GM12865 (cell line): ENCODE measurements at regions not wholly inside any gene's neighbourhood (a gene's known extent, or its start where the extent isn't known, plus 50 kb on each side); places are given as distances from the start of the nearest gene placed in this dataset.

Experiments used
- DNase-seq: peaks from one replicate; pipeline ENCODE4 v3.0.0; 2010; ENCODE audit warnings: low read depth
- H3K4me3 ChIP-seq: 2 replicates; pipeline ENCODE4 v1.5.1; 2011; ENCODE audit warnings: mild to moderate bottlenecking, low read depth, low read length, control low read depth
- TF ChIP-seq, protein P1 (sequence below): IDR thresholded peaks from 2 replicates; pipeline ENCODE4 v1.5.1; 2011; ENCODE audit warnings: low read length, control low read depth, low read depth, inconsistent platforms; ENCODE audit not compliant: insufficient read depth; ENCODE audit errors: missing control alignments

DNA sequence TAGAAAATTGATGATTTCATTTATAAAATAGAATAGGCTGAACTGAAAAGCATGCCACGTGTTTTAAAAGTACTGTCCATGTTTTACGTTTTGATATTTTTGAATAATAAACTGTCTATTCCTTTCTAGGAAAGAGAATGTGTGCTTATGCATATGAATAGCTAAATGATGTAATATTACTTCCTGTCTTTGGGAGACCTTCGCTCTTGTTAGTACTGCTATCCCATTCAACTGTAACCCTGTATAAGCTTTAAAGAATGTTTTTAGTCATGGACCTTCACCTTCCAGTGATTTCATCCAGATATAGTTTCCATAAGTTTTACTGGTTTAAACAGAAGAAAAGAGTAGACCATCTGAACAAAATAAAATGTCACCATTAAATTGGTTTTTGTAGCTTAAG, 274.4 kb upstream of the SEMA3A start:
- H3K4me3 ChIP-seq = no peak overlapping the region
- no peak for DNase-seq

DNA sequence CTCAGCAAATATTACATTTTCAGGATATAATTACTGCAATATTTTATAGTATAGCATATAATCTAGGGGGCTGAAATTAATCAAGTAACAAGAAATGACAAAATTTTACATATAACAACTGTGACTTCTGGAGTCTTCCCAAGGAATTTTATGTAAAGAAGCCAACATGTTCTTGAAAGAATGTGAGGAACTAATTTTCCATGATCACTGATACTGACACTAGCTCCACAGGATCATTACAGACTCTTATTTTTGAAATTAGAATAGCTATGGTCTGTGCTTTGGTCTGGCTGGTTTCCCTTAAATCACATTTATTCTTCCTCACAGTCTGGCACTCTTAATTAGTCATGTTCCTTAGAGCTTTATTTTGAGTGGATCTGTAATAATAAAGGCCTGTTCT, 267.7 kb upstream of the SEMA3A start:
- H3K4me3 ChIP-seq = no peak overlapping the region
- TF ChIP-seq, protein P1, sequence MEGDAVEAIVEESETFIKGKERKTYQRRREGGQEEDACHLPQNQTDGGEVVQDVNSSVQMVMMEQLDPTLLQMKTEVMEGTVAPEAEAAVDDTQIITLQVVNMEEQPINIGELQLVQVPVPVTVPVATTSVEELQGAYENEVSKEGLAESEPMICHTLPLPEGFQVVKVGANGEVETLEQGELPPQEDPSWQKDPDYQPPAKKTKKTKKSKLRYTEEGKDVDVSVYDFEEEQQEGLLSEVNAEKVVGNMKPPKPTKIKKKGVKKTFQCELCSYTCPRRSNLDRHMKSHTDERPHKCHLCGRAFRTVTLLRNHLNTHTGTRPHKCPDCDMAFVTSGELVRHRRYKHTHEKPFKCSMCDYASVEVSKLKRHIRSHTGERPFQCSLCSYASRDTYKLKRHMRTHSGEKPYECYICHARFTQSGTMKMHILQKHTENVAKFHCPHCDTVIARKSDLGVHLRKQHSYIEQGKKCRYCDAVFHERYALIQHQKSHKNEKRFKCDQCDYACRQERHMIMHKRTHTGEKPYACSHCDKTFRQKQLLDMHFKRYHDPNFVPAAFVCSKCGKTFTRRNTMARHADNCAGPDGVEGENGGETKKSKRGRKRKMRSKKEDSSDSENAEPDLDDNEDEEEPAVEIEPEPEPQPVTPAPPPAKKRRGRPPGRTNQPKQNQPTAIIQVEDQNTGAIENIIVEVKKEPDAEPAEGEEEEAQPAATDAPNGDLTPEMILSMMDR = no peak
- no peak for DNase-seq

More for the DNA sequence above, 274.4 kb upstream of the SEMA3A start:
- TF ChIP-seq, protein P1 = no peak

DNA sequence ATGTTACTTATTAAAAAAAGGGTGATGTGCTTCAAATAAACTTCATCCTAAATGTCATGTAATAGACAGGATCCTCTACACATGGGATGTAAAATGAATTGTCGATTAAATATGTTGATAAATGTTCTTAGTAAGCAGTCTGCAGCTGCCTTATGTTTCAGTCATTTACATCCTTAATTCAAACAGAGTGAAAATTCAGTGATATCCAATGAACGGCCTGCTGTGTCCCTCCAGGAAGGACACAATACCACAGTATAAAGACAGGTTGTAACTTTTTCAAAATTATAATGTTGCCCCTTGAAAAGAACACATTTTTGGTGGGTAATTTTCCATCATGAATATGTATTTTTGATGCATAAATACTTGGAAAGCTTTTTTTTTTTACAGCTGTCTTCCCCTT, 266.5 kb upstream of the SEMA3A start:
- TF ChIP-seq, protein P1 = no peak
- no peak overlapping the region for H3K4me3 ChIP-seq
- DNase-seq = no peak

DNA sequence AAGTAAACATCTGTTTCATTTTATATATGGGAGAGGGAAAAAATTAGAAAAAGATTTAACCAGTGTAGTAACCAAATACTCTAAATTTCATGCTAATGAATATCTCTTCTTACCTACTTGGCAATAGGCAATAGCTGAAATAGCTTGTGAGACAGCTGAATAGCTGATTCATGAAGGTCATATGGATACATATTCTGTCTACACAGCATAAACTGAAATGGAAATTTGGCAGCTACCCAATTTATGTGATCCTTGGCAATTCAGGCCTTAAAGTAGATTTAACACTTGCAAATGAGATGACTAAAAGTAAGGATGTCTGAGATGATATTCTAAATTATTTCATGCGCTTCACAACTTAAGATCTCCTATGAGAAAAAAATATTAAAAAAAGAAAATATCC, 261.2 kb upstream of the SEMA3A start:
- TF ChIP-seq, protein P1 = no peak
- no peak overlapping the region for H3K4me3 ChIP-seq
- DNase-seq = no peak

DNA sequence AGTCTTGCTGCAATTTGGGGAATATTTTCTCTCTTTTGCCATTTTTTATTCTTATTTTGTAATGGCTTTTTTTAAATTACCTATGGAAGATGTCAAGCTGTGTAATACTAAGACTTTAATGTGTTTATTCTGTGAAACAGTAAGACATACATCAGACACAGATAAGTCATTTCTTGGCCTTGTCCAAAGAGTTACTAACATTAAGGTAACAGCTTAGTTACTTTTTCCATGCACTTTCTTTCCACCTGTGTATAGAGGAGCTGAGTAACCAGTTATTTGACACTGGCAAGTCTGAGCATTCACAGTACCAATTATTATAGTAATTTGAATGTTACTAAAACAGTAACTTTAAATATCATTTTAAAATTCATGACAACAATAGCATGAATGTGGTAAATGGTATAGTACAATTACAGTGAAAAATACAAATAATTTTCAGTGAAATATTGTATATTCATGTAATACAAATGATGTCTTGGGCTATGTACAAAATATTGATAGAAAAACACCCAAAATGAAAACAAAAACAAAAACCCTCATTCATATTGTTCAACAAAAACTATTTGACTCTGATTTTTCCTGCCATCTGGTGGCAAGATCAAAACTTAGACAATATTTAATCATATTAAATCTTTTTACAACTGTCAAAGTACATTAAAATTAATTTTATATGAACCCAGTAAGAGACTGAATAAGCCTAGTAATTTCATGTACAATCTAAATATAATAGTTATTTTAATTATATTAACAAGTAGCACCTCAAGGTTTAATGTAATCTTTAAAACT, 259.8 kb upstream of the SEMA3A start:
- no peak overlapping the region for H3K4me3 ChIP-seq
- no peak for DNase-seq
- TF ChIP-seq, protein P1 = no peak

DNA sequence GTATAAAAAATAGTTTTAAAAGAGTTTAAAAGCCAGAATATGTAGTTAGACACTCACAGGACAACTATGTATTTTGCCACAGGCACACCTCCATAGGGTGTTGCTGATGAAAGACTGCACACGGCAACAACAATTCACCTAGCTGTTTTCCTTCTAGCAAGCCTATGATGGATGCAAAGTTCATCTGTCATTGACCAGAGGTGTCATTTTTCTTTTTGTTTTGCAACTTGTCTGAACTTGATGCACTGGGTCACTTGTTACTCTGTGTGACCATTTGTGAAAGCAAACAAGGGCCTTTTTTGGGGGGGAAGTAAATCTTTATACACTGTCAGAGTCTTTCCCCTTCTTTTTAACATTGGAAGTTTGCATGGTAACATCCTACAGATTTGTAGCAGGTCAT, 258.0 kb upstream of the SEMA3A start:
- no peak overlapping the region for H3K4me3 ChIP-seq
- TF ChIP-seq, protein P1 = no peak
- DNase-seq = no peak

DNA sequence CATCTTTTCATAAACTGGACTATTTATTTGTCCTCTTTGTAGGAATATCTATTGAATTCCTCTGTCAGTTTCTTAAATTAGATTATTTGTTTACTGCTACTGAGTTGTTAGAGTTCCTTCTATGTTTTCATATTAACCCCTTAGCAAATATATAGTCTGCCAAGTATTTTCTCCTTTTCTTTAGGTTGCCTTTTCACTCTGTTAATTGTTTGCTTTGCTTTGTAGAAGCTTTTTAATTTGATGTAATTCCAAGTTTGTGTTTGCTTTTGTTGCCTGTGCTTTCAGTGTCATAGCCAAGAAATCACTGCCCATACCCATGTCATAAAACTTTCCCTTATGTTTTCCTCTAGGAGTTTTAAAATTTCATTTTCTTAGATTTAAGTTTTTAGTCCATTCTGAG, 256.2 kb upstream of the SEMA3A start:
- no peak for DNase-seq
- TF ChIP-seq, protein P1 = no peak

More for the DNA sequence above, 256.2 kb upstream of the SEMA3A start:
- no peak overlapping the region for H3K4me3 ChIP-seq
